ENCODE measurements at regions not wholly inside any gene's neighbourhood (a gene's known extent, or its start where the extent isn't known, plus 50 kb on each side); places are given as distances from the start of the nearest gene placed in this dataset.

DNA sequence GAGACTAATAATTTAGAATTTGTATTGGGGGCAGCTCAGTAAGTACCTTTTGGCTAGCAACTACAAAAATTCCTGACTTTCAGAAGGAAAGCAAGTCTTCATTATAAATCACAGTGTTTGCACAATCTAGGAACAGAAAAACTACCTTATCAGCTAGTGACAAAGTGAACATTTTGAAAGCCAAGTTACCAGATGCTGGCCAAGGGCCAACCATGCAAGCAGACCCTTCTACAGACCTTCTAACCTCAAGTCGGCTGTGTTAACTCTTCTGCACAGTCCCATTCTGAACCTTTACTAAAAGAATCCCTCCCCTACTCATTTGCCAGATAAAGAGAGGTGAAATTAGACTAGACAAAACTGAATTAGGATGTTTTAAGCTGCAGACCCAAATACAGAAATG lies 341.9 kb downstream of the COL12A1 start:
- no peak for DNase-seq (ENCODE audit: low read depth)
- Histone ChIP-seq H3K36me3 (ENCODE audit: control insufficient read depth, insufficient read depth, low read length) (no peaks in the 10 kb centered on the region), H3K27me3 (ENCODE audit: control insufficient read depth, insufficient read depth, low read length) (no peaks in the 10 kb centered on the region), H3K4me3 (ENCODE audit: low read depth, low read length) (no peak overlapping the region)
- no peak for TF ChIP-seq CTCF (IDR thresholded peaks at IDR 0.05; ENCODE audit: insufficient read depth, low read depth, low read length)
- POLR2A ChIA-PET, result no interaction called here
- CTCF ChIA-PET, result no interaction called here

GRCh38 chr6:74860456-74860855 lies 345.4 kb downstream of the COL12A1 start:
- TF ChIP-seq CTCF (IDR thresholded peaks at IDR 0.05; ENCODE audit: insufficient read depth, low read depth, low read length), result no peak
- CTCF ChIA-PET, result no interaction called here
- no peak for DNase-seq (ENCODE audit: low read depth)

GRCh38 chr6:74857157-74857556 lies 348.7 kb downstream of the COL12A1 start:
- TF ChIP-seq CTCF (IDR thresholded peaks at IDR 0.05; ENCODE audit: insufficient read depth, low read depth, low read length), result no peak
- POLR2A ChIA-PET, result no interaction called here
- CTCF ChIA-PET, result no interaction called here
- Histone ChIP-seq H3K4me3 (ENCODE audit: low read depth, low read length) (no peak overlapping the region), H3K27me3 (ENCODE audit: control insufficient read depth, insufficient read depth, low read length) (no peaks in the 10 kb centered on the region), H3K36me3 (ENCODE audit: control insufficient read depth, insufficient read depth, low read length) (no peaks in the 10 kb centered on the region)
- DNase-seq (ENCODE audit: low read depth), result no peak

More at GRCh38 chr6:74860456-74860855, 345.4 kb downstream of the COL12A1 start:
- H3K27me3 ChIP-seq (ENCODE audit: control insufficient read depth, insufficient read depth, low read length), result no peaks in the 10 kb centered on the region
- POLR2A ChIA-PET, result no interaction called here
- H3K4me3 ChIP-seq (ENCODE audit: low read depth, low read length), result no peak overlapping the region
- no peaks in the 10 kb centered on the region for H3K36me3 ChIP-seq (ENCODE audit: control insufficient read depth, insufficient read depth, low read length)

- Histone ChIP-seq H3K4me3 (ENCODE audit: low read depth, low read length) (no peak overlapping the region), H3K27me3 (ENCODE audit: control insufficient read depth, insufficient read depth, low read length) (no peaks in the 10 kb centered on the region), H3K36me3 (ENCODE audit: control insufficient read depth, insufficient read depth, low read length) (no peaks in the 10 kb centered on the region)
- TF ChIP-seq CTCF (IDR thresholded peaks at IDR 0.05; ENCODE audit: insufficient read depth, low read depth, low read length), result no peak
- ChIA-PET CTCF (interaction anchor here (1.2 kb wide), 1 partner anchor 16 kb away, joined by 3 read pairs; no protein-coding TSS in a partner anchor), POLR2A (no interaction called here)
- no peak for DNase-seq (ENCODE audit: low read depth)
These were observed 351.9 kb downstream of the COL12A1 start for GRCh38 chr6:74853991-74854390.

DNA sequence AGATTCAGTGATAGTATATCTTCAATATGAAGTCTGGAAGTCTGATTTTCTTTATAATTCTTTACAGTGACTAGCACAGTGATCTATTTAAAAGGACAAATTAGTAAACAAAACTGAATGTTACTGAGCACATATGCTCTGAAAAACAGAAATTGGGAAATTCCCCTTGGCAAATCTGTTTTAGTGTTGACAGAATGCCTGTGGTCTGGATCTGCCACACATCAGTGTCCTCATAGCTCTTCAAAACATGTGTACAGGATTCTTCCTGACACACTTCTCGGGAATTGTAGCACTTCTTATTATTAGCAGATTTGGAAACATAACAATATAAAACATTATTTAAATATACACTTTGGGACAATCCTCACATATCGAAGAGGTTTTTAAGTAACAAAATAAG lies 354.3 kb downstream of the COL12A1 start:
- DNase-seq (ENCODE audit: low read depth), result peak; percentile 32
- POLR2A ChIA-PET, result no interaction called here
- no peak for TF ChIP-seq CTCF (IDR thresholded peaks at IDR 0.05; ENCODE audit: insufficient read depth, low read depth, low read length)
- no peak overlapping the region for H3K4me3 ChIP-seq (ENCODE audit: low read depth, low read length)
- H3K36me3 ChIP-seq (ENCODE audit: control insufficient read depth, insufficient read depth, low read length), result no peaks in the 10 kb centered on the region
- no peaks in the 10 kb centered on the region for H3K27me3 ChIP-seq (ENCODE audit: control insufficient read depth, insufficient read depth, low read length)
- CTCF ChIA-PET, result interaction anchor here (0.6 kb wide), 1 partner anchor 174 kb away, joined by 4 read pairs; no protein-coding TSS in a partner anchor

Measured in BJ (cell line).